ENCODE measurements at regions not wholly inside any gene's neighbourhood (a gene's known extent, or its start where the extent isn't known, plus 50 kb on each side); places are given as distances from the start of the nearest gene placed in this dataset.
"Not testable (repeated sequence)": the region's sequence is repeated elsewhere in the genome, so short reads cannot be mapped to it uniquely, and the experiment has no call there.

DNA sequence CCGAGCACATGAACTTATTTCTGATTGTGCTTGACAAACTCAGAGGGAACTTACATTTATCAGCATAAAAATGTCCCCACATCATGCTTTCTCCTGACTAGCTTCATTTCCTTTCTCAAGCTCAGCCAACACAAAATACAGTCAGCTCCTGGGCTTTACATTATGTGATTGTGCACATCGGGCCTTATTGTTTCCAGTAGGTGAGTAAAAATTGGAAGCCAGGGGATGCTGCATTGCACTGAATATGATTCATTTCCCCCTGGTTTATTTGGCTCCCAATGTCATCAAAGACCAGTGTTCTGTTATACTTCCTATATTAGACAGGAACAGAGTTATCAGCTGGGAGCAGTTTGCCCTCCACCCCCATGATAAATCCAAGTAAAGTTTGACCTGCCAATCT lies 521.8 kb downstream of the RMST start:
- no peak for DNase-seq (ENCODE audit: low spot score)

GRCh38 chr12:97984974-97985580 lies 522.5 kb downstream of the RMST start:
- DNase-seq (ENCODE audit: low spot score) = peak; percentile 17

GRCh38 chr12:97985834-97986233 lies 523.2 kb downstream of the RMST start:
- DNase-seq (ENCODE audit: low spot score) = no peak

DNA sequence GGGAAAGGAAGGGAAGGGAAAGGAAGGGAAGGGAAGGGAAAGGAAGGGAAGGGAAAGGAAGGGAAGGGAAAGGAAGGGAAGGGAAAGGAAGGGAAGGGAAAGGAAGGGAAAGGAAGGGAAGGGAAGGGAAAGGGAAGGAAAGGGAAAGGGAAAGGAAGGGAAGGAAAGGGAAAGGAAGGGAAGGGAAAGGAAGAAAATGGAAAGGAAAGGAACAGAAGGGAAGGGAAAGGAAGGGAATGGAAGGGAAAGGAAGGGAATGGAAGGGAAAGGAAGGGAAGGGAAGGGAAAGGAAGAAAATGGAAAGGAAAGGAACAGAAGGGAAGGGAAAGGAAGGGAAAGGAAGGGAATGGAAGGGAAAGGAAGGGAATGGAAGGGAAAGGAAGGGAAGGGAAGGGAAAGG lies 526.0 kb downstream of the RMST start:
- DNase-seq (ENCODE audit: low spot score) = not testable (repeated sequence)

GRCh38 chr12:97989366-97989940 lies 525.9 kb upstream of the TMPO start:
- no peak for DNase-seq (ENCODE audit: low spot score)

- no peak for DNase-seq (ENCODE audit: low spot score)
These were observed 520.5 kb upstream of the TMPO start for GRCh38 chr12:97994746-97995484.

DNA sequence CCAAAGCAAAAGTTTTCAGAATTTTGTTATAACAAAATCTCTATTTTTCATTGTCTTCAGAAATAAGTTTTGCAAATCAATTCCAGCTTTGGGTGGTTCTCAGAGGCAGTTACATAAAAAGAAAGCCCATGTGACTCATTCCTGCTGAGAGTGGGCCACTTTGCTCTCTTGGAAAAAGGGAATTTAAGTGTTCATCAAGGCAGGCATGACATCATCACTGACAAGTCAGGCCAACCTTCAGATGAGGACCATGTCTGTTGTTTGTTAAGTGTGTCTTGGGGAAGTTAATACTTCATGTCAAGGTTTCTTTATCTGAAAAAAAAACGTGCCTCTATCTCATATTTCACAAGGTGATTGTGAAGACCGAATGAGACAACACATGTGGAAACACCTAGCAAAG lies 519.8 kb upstream of the TMPO start:
- no peak for DNase-seq (ENCODE audit: low spot score)

GRCh38 chr12:98001430-98001829 lies 514.0 kb upstream of the TMPO start:
- DNase-seq (ENCODE audit: low spot score) = no peak

- peak; percentile 27 for DNase-seq (ENCODE audit: low spot score)
These were observed 512.4 kb upstream of the TMPO start for GRCh38 chr12:98002887-98003493.

DNA sequence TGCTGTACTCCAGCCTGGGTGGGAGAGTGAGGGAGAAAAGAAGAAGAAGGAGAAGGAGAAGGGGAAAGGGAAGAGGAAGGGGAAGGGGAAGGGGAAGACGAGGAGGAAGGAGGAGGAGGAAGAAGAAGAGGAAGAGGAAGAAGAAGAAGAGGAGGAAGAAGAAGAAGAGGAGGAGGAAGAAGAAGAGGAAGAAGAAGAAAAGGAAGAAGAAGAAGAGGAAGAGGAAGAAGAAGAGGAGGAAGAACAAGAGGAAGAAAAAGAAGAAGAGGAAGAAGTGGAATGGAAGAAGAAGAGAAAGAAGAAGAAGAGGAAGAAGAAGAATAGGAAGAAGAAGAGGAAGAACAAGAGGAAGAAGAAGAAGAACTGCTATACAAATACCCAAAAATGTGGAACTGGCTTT lies 507.4 kb upstream of the TMPO start:
- no peak for DNase-seq (ENCODE audit: low spot score)

GRCh38 chr12:98013560-98013959 lies 501.8 kb upstream of the TMPO start:
- no peak for DNase-seq (ENCODE audit: low spot score)

- DNase-seq (ENCODE audit: low spot score) = no peak
These were observed 496.6 kb upstream of the TMPO start for GRCh38 chr12:98018836-98019235.

GRCh38 chr12:98020376-98020775 lies 495.0 kb upstream of the TMPO start:
- DNase-seq (ENCODE audit: low spot score) = no peak

- no peak for DNase-seq (ENCODE audit: low spot score)
These were observed 492.4 kb upstream of the TMPO start for GRCh38 chr12:98022961-98023360.

DNA sequence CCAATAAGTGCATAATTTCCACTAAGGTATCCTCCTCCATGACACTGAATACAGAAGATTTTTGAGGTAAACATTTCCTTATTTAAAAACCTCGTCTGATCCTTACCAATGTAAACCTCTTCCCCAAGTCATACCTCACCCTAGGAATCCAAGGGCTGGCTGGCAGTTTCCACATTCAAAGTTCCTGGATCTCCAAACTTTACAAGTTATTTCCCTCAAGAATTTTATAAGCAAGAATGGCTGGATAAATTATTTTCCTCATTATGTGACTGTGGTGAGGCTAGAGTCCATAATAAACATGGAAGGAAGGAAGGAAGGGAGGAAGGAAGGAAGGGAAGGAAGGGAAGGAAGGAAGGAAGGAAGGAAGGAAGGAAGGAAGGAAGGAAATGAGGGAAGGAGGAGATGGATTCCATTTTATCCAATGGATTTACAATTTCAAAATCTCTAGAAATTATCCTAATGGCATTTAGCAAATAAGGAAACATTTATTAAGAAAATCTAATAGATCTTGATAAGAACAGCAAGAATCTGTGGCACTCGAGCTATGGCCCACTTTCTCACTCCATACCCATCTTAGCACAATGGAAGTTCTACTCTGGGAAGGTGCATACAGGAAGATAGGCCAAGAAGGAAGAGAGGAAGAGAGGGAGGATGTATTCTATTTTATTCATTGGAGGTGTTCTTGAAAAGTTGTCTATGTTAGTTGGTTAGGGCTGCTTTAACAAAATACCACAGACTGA lies 477.8 kb upstream of the TMPO start:
- no peak for DNase-seq (ENCODE audit: low spot score)

DNA sequence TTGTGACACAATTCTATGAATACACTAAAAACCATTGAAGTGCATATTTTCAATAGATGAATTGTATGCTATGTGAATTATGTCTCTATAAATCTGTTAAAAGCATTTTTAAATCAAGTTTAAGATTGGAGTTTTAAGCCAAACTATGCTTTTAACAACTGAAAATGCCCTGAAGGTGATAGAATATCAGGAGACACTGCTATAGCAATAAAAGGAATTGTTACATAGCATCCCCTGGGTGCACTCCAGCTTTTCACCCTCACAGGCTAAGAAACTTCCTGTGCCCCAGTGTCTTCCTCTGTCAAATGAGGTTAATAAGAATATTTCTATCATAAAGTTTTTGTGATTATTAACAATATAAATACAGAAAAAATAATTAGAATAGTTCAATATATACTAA lies 472.7 kb upstream of the TMPO start:
- no peak for DNase-seq (ENCODE audit: low spot score)

GRCh38 chr12:98045395-98045794 lies 470.0 kb upstream of the TMPO start:
- DNase-seq (ENCODE audit: low spot score) = no peak

DNA sequence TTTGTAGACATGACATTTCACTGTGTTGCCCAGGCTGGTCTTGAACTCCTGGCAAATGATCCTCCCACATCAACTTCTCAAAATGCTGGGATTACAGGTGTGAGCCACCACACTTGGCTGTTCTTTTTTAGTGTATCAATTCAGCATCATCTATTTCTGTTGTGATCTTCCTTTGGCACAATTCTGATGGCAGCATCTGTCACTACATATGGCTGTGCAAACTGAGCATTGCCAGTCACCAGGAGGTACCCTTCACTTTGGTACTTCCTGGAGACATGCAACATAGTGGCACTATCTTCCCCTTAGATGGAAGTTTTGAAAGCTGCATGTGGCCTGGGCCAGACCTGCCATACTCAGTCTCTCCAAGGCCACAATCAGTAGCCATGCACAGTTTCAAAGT lies 467.1 kb upstream of the TMPO start:
- peak; percentile 8 for DNase-seq (ENCODE audit: low spot score)

DNA sequence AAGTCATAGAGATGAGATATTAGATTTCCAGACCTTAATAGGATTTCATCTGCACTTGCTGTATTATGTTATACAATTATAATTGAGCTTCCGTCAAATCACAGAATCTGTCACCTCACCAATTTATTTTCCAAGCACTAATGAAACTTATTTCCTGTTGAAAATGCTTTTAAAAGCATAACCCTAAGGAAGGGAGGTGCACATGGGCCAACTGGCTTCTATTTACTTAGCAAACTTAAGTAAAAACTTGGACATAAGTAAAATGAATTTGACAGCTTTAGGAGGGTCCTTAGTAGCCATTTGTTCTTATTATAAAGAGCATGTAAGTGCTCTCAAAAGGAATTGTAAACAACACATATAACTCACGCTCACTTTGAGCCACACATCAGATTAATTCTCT lies 462.2 kb upstream of the TMPO start:
- DNase-seq (ENCODE audit: low spot score) = no peak

DNA sequence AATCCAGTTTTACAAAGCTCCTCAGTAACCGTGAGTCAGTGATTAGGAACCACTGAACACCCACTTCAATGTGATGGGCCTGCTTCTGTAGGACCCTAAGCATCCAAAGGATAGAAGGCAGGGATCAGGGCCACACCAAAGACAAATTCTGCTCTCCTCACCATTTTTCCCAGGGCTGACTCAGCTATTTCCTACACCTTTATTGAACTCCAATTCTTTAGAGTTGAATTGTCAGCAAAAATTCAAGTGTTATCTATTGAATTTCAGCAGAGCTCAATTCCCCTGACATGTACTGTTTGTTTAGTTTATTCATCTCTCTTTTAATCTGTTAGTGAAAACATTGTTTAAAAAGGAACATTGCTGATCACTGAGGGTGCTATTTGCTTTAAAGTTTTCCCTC lies 457.7 kb upstream of the TMPO start:
- DNase-seq (ENCODE audit: low spot score) = no peak

DNA sequence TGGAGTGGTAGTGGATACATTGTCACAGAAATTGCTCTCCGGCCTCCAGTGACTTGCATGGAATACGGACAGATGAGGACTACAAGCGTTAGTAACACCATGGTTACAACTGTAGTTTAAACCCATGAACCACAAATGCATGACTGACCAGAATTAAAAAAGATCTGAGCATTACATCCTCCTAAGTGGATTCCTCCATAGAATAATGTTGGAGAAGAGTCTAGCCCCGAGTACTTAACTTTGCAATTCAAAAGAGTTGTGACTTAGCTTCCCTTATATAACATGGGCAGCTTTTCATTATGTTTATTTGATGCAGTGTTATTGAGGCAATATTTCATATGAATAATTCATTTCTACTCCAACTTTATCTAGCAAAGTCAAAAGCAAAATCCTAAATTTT lies 457.2 kb upstream of the TMPO start:
- DNase-seq (ENCODE audit: low spot score) = no peak

- no peak for DNase-seq (ENCODE audit: low spot score)
These were observed 456.6 kb upstream of the TMPO start for GRCh38 chr12:98058838-98059237.
